K562 (cell line): ENCODE measurements at regions not wholly inside any gene's neighbourhood (a gene's known extent, or its start where the extent isn't known, plus 50 kb on each side); places are given as distances from the start of the nearest gene placed in this dataset.

Experiments
- BHLHE40 ChIP-seq: IDR thresholded peaks from 2 replicates; pipeline ENCODE4 v1.6.1; 2011; ENCODE audit warnings: low read length, improper control_type of control experiment
- CCAR2 ChIP-seq: fragments of 200-400 bp; formaldehyde crosslinking; IDR thresholded peaks from 2 replicates; pipeline ENCODE4 v1.6.1; 2017; ENCODE audit warnings: mild to moderate bottlenecking, low read depth, low read length
- JUND ChIP-seq, 2 experiments: IDR thresholded peaks; 2 replicates in 1 of 2; 3 replicates in 1 of 2; pipeline ENCODE4 v1.6.1; 2011; ENCODE audit warnings: borderline replicate concordance in 2 of 2, low read depth in 2 of 2, low read length in 2 of 2, improper control_type of control experiment in 1 of 2, missing biosample characterization in 1 of 2, missing genetic modification characterization in 1 of 2, missing genetic modification reagents in 1 of 2
- LARP7 ChIP-seq: fragments of 450-650 bp; IDR thresholded peaks from 2 replicates; pipeline ENCODE4 v1.6.1; 2016
- NFE2L1 ChIP-seq: fragments of 450-650 bp; IDR thresholded peaks from 2 replicates; pipeline ENCODE4 v1.6.1; 2016; ENCODE audit warnings: missing genetic modification characterization, low read depth, mild to moderate bottlenecking, missing compliant biosample characterization, moderate library complexity, borderline replicate concordance
- RREB1 ChIP-seq: fragments of 250-450 bp; sonication (Bioruptor Pico); IDR thresholded peaks from 2 replicates; pipeline ENCODE4 v1.4.0; 2020
- TAF1 ChIP-seq: IDR thresholded peaks from 2 replicates; pipeline ENCODE4 v1.6.1; 2011; ENCODE audit warnings: mild to moderate bottlenecking, low read length, moderate library complexity; ENCODE audit not compliant: insufficient read depth, control insufficient read depth, severe bottlenecking; ENCODE audit errors: extremely low read depth
- TF ChIP-seq, protein P1 (sequence below): sonication (generic); formaldehyde crosslinking; IDR thresholded peaks from 2 replicates; pipeline ENCODE4 v1.8.1; 2023; ENCODE audit warnings: mild to moderate bottlenecking, missing genetic modification reagents

- TF ChIP-seq NFE2L1 (tag) (no peak), LARP7 (no peak), RREB1 (CRISPR knock-in tag) (no peak), CCAR2 (no peak), JUND (IDR thresholded peaks at IDR 0.05; ENCODE audit: borderline replicate concordance, low read depth, low read length) (no peak), JUND (tag; IDR thresholded peaks at IDR 0.05; ENCODE audit: borderline replicate concordance, low read depth, low read length) (no peak), TAF1 (no peak), BHLHE40 (no peak)
- TF ChIP-seq, protein P1, sequence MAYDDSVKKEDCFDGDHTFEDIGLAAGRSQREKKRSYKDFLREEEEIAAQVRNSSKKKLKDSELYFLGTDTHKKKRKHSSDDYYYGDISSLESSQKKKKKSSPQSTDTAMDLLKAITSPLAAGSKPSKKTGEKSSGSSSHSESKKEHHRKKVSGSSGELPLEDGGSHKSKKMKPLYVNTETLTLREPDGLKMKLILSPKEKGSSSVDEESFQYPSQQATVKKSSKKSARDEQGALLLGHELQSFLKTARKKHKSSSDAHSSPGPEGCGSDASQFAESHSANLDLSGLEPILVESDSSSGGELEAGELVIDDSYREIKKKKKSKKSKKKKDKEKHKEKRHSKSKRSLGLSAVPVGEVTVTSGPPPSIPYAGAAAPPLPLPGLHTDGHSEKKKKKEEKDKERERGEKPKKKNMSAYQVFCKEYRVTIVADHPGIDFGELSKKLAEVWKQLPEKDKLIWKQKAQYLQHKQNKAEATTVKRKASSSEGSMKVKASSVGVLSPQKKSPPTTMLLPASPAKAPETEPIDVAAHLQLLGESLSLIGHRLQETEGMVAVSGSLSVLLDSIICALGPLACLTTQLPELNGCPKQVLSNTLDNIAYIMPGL (CRISPR knock-in tag): no peak
Observed at GRCh38 chr13:59201841-59202240, 961.9 kb downstream of the DIAPH3 start.
